ENCODE measurements at regions not wholly inside any gene's neighbourhood (a gene's known extent, or its start where the extent isn't known, plus 50 kb on each side); places are given as distances from the start of the nearest gene placed in this dataset.

DNA sequence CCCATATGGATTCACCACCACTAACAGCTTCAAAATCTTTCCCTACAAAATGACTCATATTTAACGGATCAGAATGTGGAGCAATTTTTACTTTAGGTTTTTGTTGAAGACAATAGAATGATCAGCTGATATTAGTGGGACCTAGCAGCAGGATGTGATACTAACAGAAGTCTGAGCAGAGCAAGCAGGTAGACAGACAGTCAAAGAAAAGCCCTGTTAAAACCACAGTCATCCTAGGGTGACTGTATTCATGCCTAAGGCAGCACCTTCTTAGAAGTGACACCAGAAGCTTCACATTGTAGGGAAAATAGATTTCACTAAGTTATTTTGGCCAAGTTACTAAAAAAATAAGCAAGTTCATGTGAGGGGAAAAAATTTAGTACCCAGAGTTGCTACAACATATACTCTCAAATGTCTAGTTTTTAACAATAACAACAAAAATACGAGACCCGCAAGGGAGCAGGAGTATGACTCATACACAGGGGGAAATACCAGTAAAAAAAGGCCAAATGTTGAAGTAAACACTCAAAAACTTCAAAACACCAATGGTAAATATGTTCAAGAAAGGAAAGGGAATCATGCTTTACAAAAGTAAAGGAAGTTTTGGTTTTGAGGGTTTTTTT lies 590.9 kb downstream of the EPHA3 start:
- TF ChIP-seq ZNF274 (IDR thresholded peaks at IDR 0.05; ENCODE audit: low read depth, low read length), result no peak
- TF ChIP-seq YY1 (IDR thresholded peaks at IDR 0.05; ENCODE audit: insufficient read depth, insufficient read length), result no peak
- TF ChIP-seq SUZ12 (IDR thresholded peaks at IDR 0.05; ENCODE audit: extremely low read depth, insufficient read depth, insufficient read length), result no peak
- Histone ChIP-seq H3K4me3 (ENCODE audit: insufficient read length, low read depth) (no peak overlapping the region), H3K36me3 (ENCODE audit: insufficient read depth, insufficient read length, low read length) (no peaks in the 10 kb centered on the region), H3K4me1 (ENCODE audit: insufficient read depth, insufficient read length) (no peaks in the 10 kb centered on the region), H3K9me3 (ENCODE audit: insufficient read depth, low read length) (peaks cover 12% of the 10 kb centered on the region; the same call in 1 of the 2 replicates), H3K9ac (ENCODE audit: insufficient read length, low read depth) (no peak overlapping the region), H3K27me3 (ENCODE audit: insufficient read depth, insufficient read length) (no peaks in the 10 kb centered on the region)
- DNase-seq (ENCODE audit: low read depth, low spot score), result no peak

GRCh38 chr3:89699229-89699628 lies 591.8 kb downstream of the EPHA3 start:
- Histone ChIP-seq H3K4me3 (ENCODE audit: insufficient read length, low read depth) (no peak overlapping the region), H3K9ac (ENCODE audit: insufficient read length, low read depth) (no peak overlapping the region), H3K27me3 (ENCODE audit: insufficient read depth, insufficient read length) (no peaks in the 10 kb centered on the region), H3K9me3 (ENCODE audit: insufficient read depth, low read length) (peaks cover 21% of the 10 kb centered on the region; the same call in 1 of the 2 replicates), H3K4me1 (ENCODE audit: insufficient read depth, insufficient read length) (no peaks in the 10 kb centered on the region), H3K36me3 (ENCODE audit: insufficient read depth, insufficient read length, low read length) (no peaks in the 10 kb centered on the region)
- no peak for TF ChIP-seq ZNF274 (IDR thresholded peaks at IDR 0.05; ENCODE audit: low read depth, low read length)
- no peak for TF ChIP-seq YY1 (IDR thresholded peaks at IDR 0.05; ENCODE audit: insufficient read depth, insufficient read length)
- TF ChIP-seq SUZ12 (IDR thresholded peaks at IDR 0.05; ENCODE audit: extremely low read depth, insufficient read depth, insufficient read length), result no peak
- no peak for DNase-seq (ENCODE audit: low read depth, low spot score)

DNA sequence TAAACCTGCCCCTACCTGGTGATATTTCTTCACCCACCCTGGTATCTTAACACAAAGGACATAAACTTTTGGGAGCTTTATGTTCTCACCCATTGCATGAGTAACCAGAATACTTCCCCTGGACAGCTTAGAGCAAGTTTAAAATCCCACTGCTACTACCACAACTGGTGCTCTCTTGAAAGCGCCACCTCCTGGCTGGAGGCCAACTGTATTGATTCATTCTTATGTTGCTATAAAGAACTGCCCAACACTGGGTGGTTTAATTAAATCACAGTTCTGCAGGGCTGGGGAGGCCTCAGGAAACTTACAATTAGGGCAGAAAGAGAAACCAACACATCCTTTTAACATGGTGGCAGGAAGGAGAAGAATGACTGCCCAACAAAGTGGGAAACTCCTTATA lies 592.4 kb downstream of the EPHA3 start:
- no peak for DNase-seq (ENCODE audit: low read depth, low spot score)
- Histone ChIP-seq H3K27me3 (ENCODE audit: insufficient read depth, insufficient read length) (no peaks in the 10 kb centered on the region), H3K4me3 (ENCODE audit: insufficient read length, low read depth) (no peak overlapping the region)

GRCh38 chr3:89702404-89702803 lies 595.0 kb downstream of the EPHA3 start:
- Histone ChIP-seq H3K27me3 (ENCODE audit: insufficient read depth, insufficient read length) (no peaks in the 10 kb centered on the region), H3K4me1 (ENCODE audit: insufficient read depth, insufficient read length) (no peaks in the 10 kb centered on the region), H3K36me3 (ENCODE audit: insufficient read depth, insufficient read length, low read length) (no peaks in the 10 kb centered on the region), H3K4me3 (ENCODE audit: insufficient read length, low read depth) (no peak overlapping the region), H3K9me3 (ENCODE audit: insufficient read depth, low read length) (peaks cover 26% of the 10 kb centered on the region; the same call in 1 of the 2 replicates), H3K9ac (ENCODE audit: insufficient read length, low read depth) (no peak overlapping the region)
- TF ChIP-seq SUZ12 (IDR thresholded peaks at IDR 0.05; ENCODE audit: extremely low read depth, insufficient read depth, insufficient read length), result no peak
- TF ChIP-seq YY1 (IDR thresholded peaks at IDR 0.05; ENCODE audit: insufficient read depth, insufficient read length), result no peak
- no peak for DNase-seq (ENCODE audit: low read depth, low spot score)

More for the DNA sequence above, 592.4 kb downstream of the EPHA3 start:
- TF ChIP-seq SUZ12 (IDR thresholded peaks at IDR 0.05; ENCODE audit: extremely low read depth, insufficient read depth, insufficient read length) (no peak), YY1 (IDR thresholded peaks at IDR 0.05; ENCODE audit: insufficient read depth, insufficient read length) (no peak), ZNF274 (IDR thresholded peaks at IDR 0.05; ENCODE audit: low read depth, low read length) (no peak)
- no peaks in the 10 kb centered on the region for H3K36me3 ChIP-seq (ENCODE audit: insufficient read depth, insufficient read length, low read length)
- no peak overlapping the region for H3K9ac ChIP-seq (ENCODE audit: insufficient read length, low read depth)
- no peaks in the 10 kb centered on the region for H3K4me1 ChIP-seq (ENCODE audit: insufficient read depth, insufficient read length)
- peaks cover 26% of the 10 kb centered on the region; the same call in 1 of the 2 replicates for H3K9me3 ChIP-seq (ENCODE audit: insufficient read depth, low read length)

DNA sequence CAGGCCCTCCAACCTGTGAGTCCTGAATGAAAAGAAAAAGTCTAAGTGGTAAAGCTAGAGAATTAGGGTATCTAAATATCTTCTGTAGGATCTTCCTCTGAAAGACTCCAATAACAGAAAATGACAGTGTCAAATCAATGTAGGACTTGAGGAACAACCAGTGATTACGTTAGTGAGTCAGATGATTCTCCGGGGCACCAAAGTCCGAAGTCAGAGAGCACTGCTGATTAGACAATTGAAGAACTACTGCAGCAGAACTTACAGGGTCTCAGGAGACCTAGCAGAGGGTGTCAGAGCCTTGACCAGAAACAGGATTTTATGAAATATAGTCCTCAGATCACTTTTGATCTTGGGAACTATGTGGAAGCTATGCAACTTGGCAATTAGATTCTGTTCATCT lies 605.8 kb downstream of the EPHA3 start:
- no peak for DNase-seq (ENCODE audit: low read depth, low spot score)
- no peaks in the 10 kb centered on the region for H3K4me1 ChIP-seq (ENCODE audit: insufficient read depth, insufficient read length)
- no peaks in the 10 kb centered on the region for H3K36me3 ChIP-seq (ENCODE audit: insufficient read depth, insufficient read length, low read length)
- H3K4me3 ChIP-seq (ENCODE audit: insufficient read length, low read depth), result no peak overlapping the region
- no peak overlapping the region for H3K9ac ChIP-seq (ENCODE audit: insufficient read length, low read depth)
- TF ChIP-seq ZNF274 (IDR thresholded peaks at IDR 0.05; ENCODE audit: low read depth, low read length) (no peak), YY1 (IDR thresholded peaks at IDR 0.05; ENCODE audit: insufficient read depth, insufficient read length) (no peak), SUZ12 (IDR thresholded peaks at IDR 0.05; ENCODE audit: extremely low read depth, insufficient read depth, insufficient read length) (no peak)
- H3K27me3 ChIP-seq (ENCODE audit: insufficient read depth, insufficient read length), result no peaks in the 10 kb centered on the region
- H3K9me3 ChIP-seq (ENCODE audit: insufficient read depth, low read length), result no peaks in the 10 kb centered on the region

DNA sequence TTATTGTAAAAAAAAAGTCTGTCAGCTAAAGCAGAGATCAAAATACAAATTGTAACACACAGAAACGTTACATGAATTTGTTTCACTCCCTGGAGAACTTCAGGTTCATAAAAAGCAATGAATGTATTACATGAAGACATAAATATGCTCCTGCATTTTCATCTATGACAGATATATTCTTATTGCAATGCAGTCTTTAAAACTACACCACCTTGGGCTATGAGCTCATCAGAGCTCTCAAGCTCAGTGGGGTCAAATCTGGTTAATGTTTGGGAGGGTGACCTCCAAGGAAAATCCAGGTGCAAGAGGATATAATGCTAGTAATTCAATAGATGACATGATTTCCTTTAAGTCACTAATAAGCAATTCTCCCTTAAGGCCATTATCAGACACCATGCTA lies 606.8 kb downstream of the EPHA3 start:
- H3K4me1 ChIP-seq (ENCODE audit: insufficient read depth, insufficient read length), result no peaks in the 10 kb centered on the region
- H3K4me3 ChIP-seq (ENCODE audit: insufficient read length, low read depth), result no peak overlapping the region
- H3K36me3 ChIP-seq (ENCODE audit: insufficient read depth, insufficient read length, low read length), result no peaks in the 10 kb centered on the region
- H3K9ac ChIP-seq (ENCODE audit: insufficient read length, low read depth), result no peak overlapping the region
- TF ChIP-seq SUZ12 (IDR thresholded peaks at IDR 0.05; ENCODE audit: extremely low read depth, insufficient read depth, insufficient read length) (no peak), YY1 (IDR thresholded peaks at IDR 0.05; ENCODE audit: insufficient read depth, insufficient read length) (no peak), ZNF274 (IDR thresholded peaks at IDR 0.05; ENCODE audit: low read depth, low read length) (no peak)
- no peaks in the 10 kb centered on the region for H3K9me3 ChIP-seq (ENCODE audit: insufficient read depth, low read length)
- no peak for DNase-seq (ENCODE audit: low read depth, low spot score)
- no peaks in the 10 kb centered on the region for H3K27me3 ChIP-seq (ENCODE audit: insufficient read depth, insufficient read length)

GRCh38 chr3:89740080-89740880 lies 632.9 kb downstream of the EPHA3 start:
- Histone ChIP-seq H3K4me1 (ENCODE audit: insufficient read depth, insufficient read length) (no peaks in the 10 kb centered on the region), H3K4me3 (ENCODE audit: insufficient read length, low read depth) (no peak overlapping the region), H3K36me3 (ENCODE audit: insufficient read depth, insufficient read length, low read length) (no peaks in the 10 kb centered on the region), H3K9ac (ENCODE audit: insufficient read length, low read depth) (no peak overlapping the region), H3K9me3 (ENCODE audit: insufficient read depth, low read length) (no peaks in the 10 kb centered on the region), H3K27me3 (ENCODE audit: insufficient read depth, insufficient read length) (no peaks in the 10 kb centered on the region)
- TF ChIP-seq SUZ12 (IDR thresholded peaks at IDR 0.05; ENCODE audit: extremely low read depth, insufficient read depth, insufficient read length), result no peak
- TF ChIP-seq ZNF274 (IDR thresholded peaks at IDR 0.05; ENCODE audit: low read depth, low read length), result no peak
- no peak for TF ChIP-seq YY1 (IDR thresholded peaks at IDR 0.05; ENCODE audit: insufficient read depth, insufficient read length)
- DNase-seq (ENCODE audit: low read depth, low spot score), result no peak
